Activated B cell treated with CpG ODN at 0.5 μM for 24 hours (primary cell): ENCODE measurements at regions not wholly inside any gene's neighbourhood (a gene's known extent, or its start where the extent isn't known, plus 50 kb on each side); places are given as distances from the start of the nearest gene placed in this dataset.

ENCODE experiments used
- ATAC-seq: fragments of 200-7000 bp; cut with Tn5 transposase; one replicate; pipeline ENCODE4 v1.10.0; 2021; ENCODE audit warnings: low read depth, mild to moderate bottlenecking, moderate library complexity
- CTCF ChIA-PET: fragments of 350-600 bp; sonication (Branson Sonifier 250); formaldehyde crosslinking; loops from one replicate; lab custom pipeline; 2021; ENCODE audit warnings: antibody characterized with exemption; lab: Charles Lee
- POLR2A ChIA-PET: fragments of 350-600 bp; sonication (Branson Sonifier 250); formaldehyde crosslinking; loops from one replicate; lab custom pipeline; 2021; ENCODE audit warnings: antibody characterized with exemption; lab: Charles Lee
- DNase-seq: peaks from one replicate; pipeline ENCODE4 v3.0.0; 2022
- H3K27ac Mint-ChIP-seq: one replicate; pipeline ENCODE4 v1.8.0; 2020; ENCODE audit warnings: mixed read lengths
- H3K27me3 Mint-ChIP-seq: one replicate; pipeline ENCODE4 v1.8.0; 2021; ENCODE audit warnings: mixed read lengths
- H3K36me3 Mint-ChIP-seq: one replicate; pipeline ENCODE4 v1.8.0; 2021; ENCODE audit warnings: low read depth, mixed read lengths
- H3K4me1 Mint-ChIP-seq: one replicate; pipeline ENCODE4 v1.8.0; 2021; ENCODE audit warnings: mixed read lengths
- H3K4me3 Mint-ChIP-seq: one replicate; pipeline ENCODE4 v1.8.0; 2020; ENCODE audit warnings: mild to moderate bottlenecking, mixed read lengths
- H3K9me3 Mint-ChIP-seq: one replicate; pipeline ENCODE4 v1.8.0; 2020; ENCODE audit warnings: mixed read lengths
- CTCF ChIP-seq: fragments of 200-600 bp; IDR thresholded peaks from one replicate; pipeline ENCODE4 v1.8.0; 2022; ENCODE audit warnings: antibody characterized with exemption, mild to moderate bottlenecking
- intact Hi-C: fragments of 100-400 bp; cut with micrococcal nuclease; formaldehyde crosslinking; loops from one replicate; pipeline ENCODE4 v1.15.1; 2024

DNA sequence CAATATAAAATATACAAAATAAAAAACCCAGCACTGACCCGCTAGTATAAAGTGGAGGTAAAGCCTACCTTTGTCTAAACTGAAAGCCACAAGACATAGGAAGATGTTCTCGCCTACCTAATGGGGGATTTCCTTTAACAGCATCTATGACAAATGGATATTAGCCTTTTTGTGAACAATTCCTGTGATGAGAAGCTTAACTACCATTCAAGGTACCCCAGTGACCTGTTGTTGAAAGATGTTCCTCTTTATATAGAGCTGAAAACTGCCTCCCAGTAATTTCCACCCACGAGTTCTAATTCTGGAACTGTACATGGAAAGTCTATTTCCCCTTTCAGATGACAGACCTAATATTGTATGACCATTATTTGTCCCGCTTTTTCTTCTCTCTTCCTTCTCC lies 109.8 kb upstream of the RASGRP1 start:
- Mint-ChIP-seq H3K27ac (peak overlapping the region; percentile 59), H3K4me3 (peak overlapping the region; percentile 3), H3K4me1 (peaks cover 69% of the 10 kb centered on the region), H3K36me3 (no peaks in the 10 kb centered on the region), H3K27me3 (no peaks in the 10 kb centered on the region), H3K9me3 (no peaks in the 10 kb centered on the region)
- intact Hi-C loops: loop anchor here (5.0 kb wide), 2 partner anchors 422 to 607 kb away; partner anchors contain the start of gene SPRED1
- ATAC-seq (no peak), DNase-seq (no peak)
- ChIA-PET POLR2A (interaction anchor here (6.2 to 7.3 kb wide), 3 partner anchors 9 to 110 kb away, joined by 69 to 86 read pairs (median 76); partner anchors contain the start of gene RASGRP1), CTCF (interaction anchor here (0.9 to 5.9 kb wide), 8 partner anchors 9 to 234 kb away, joined by 3 to 68 read pairs (median 3); partner anchors contain the start of gene RASGRP1)
- TF ChIP-seq CTCF: no peak

- Mint-ChIP-seq H3K4me3 (no peak overlapping the region), H3K36me3 (no peaks in the 10 kb centered on the region), H3K4me1 (peaks cover 58% of the 10 kb centered on the region), H3K27ac (no peak overlapping the region), H3K27me3 (no peaks in the 10 kb centered on the region), H3K9me3 (no peaks in the 10 kb centered on the region)
- TF ChIP-seq CTCF: no peak
- POLR2A ChIA-PET: interaction anchor here (1.0 kb wide), 1 partner anchor 114 kb away, joined by 3 read pairs; no protein-coding TSS in a partner anchor
- DNase-seq (no peak), ATAC-seq (no peak)
- CTCF ChIA-PET: no interaction called here
- intact Hi-C loops: no loop called here
These were observed 113.7 kb upstream of the RASGRP1 start for GRCh38 chr15:38678281-38678680.

DNA sequence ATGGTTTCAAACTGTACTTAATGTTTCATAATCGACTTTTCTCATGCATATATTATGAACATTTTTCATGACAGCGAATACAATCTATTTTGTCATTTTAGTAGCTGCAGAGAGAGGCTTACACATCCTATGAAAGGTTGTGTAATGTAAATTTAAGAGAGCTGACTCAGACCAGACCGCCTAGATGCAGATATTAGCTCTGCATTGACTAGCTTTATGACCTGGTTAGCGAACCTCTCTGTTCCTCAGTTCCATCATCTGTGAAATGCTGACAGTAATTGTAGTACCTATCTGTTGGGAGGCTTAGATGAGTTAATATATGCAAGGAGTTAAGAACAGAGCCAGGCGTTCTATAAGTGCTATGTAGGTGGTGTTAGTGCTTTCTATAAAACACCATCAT lies 116.2 kb upstream of the RASGRP1 start:
- ATAC-seq (no peak), DNase-seq (no peak)
- Mint-ChIP-seq H3K36me3 (no peaks in the 10 kb centered on the region), H3K27me3 (no peaks in the 10 kb centered on the region), H3K27ac (no peak overlapping the region), H3K9me3 (no peaks in the 10 kb centered on the region), H3K4me3 (no peak overlapping the region), H3K4me1 (peaks cover 41% of the 10 kb centered on the region)
- ChIA-PET POLR2A (interaction anchor here (1.0 to 1.4 kb wide), 2 partner anchors 9 to 117 kb away, joined by 7 to 8 read pairs; partner anchors contain the start of gene RASGRP1), CTCF (interaction anchor here (0.6 kb wide), 1 partner anchor 117 kb away, joined by 5 read pairs; the partner anchor contains the start of gene RASGRP1)
- intact Hi-C loops: no loop called here
- no peak for TF ChIP-seq CTCF

DNA sequence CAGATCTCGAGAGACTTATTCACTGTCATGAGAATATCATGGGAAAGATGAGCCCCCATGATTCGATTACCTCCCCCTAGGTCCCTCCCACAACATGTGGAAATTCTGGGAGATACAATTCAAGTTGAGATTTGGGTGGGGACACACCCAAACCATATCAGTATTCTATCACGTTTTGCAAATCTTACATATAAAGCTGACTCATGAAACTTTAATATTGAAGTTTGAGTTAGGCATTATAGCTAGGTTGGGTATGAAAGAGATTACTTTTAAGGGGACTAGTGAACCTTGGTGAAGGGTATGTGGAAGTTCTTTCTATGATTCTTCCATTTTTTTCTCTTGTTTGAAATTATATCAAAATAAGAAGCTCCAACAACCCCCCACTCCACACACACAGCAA lies 117.7 kb upstream of the RASGRP1 start:
- DNase-seq: no peak

More for the DNA sequence above, 117.7 kb upstream of the RASGRP1 start:
- Mint-ChIP-seq H3K27me3 (no peaks in the 10 kb centered on the region), H3K9me3 (no peaks in the 10 kb centered on the region), H3K27ac (peak overlapping the region; percentile 86), H3K4me1 (peaks cover 33% of the 10 kb centered on the region), H3K4me3 (peak overlapping the region; percentile 30), H3K36me3 (no peaks in the 10 kb centered on the region)
- no peak for ATAC-seq
- CTCF ChIA-PET: interaction anchor here (0.7 to 3.6 kb wide), 19 partner anchors 9 to 242 kb away, joined by 3 to 218 read pairs (median 7); partner anchors contain the start of genes FAM98B and RASGRP1
- TF ChIP-seq CTCF: no peak
- intact Hi-C loops: no loop called here
- POLR2A ChIA-PET: interaction anchor here (0.6 to 5.6 kb wide), 13 partner anchors 9 to 246 kb away, joined by 3 to 135 read pairs (median 7); partner anchors contain the start of genes FAM98B and RASGRP1
